HG02870 (cell line): ENCODE measurements at regions not wholly inside any gene's neighbourhood (a gene's known extent, or its start where the extent isn't known, plus 50 kb on each side); places are given as distances from the start of the nearest gene placed in this dataset.

Experiments used
- ATAC-seq: cut with Tn5 transposase; IDR thresholded peaks from one replicate; pipeline ENCODE4 v1.9.1; 2021; ENCODE audit warnings: mild to moderate bottlenecking, moderate library complexity; ENCODE audit not compliant: unreplicated experiment

GRCh38 chr18:51516478-51517038 is 319.1 kb upstream of the MEX3C start:
- no peak for ATAC-seq

- ATAC-seq: no peak
These were observed 322.1 kb upstream of the MEX3C start for GRCh38 chr18:51519571-51519970.

GRCh38 chr18:51520676-51521180 is 323.2 kb upstream of the MEX3C start:
- ATAC-seq: no peak

- no peak for ATAC-seq
These were observed 324.9 kb upstream of the MEX3C start for GRCh38 chr18:51522338-51522737.

- no peak for ATAC-seq
These were observed 325.3 kb upstream of the MEX3C start for GRCh38 chr18:51522821-51523220.

GRCh38 chr18:51523671-51524070 is 326.2 kb upstream of the MEX3C start:
- ATAC-seq: no peak

- ATAC-seq: no peak
These were observed 328.2 kb upstream of the MEX3C start for GRCh38 chr18:51525453-51526225.

GRCh38 chr18:51527826-51528225 is 330.3 kb upstream of the MEX3C start:
- no peak for ATAC-seq

- no peak for ATAC-seq
These were observed 334.0 kb upstream of the MEX3C start for GRCh38 chr18:51531501-51531900.

- peak; percentile 87 for ATAC-seq
These were observed 340.0 kb upstream of the MEX3C start for GRCh38 chr18:51537487-51537886.

- ATAC-seq: no peak
These were observed 343.1 kb upstream of the MEX3C start for GRCh38 chr18:51540562-51540961.

- ATAC-seq: no peak
These were observed 343.7 kb upstream of the MEX3C start for GRCh38 chr18:51541230-51541629.

GRCh38 chr18:51543658-51544155 is 346.2 kb upstream of the MEX3C start:
- no peak for ATAC-seq

- ATAC-seq: no peak
These were observed 348.0 kb upstream of the MEX3C start for GRCh38 chr18:51545446-51545845.

- no peak for ATAC-seq
These were observed 361.9 kb upstream of the MEX3C start for GRCh38 chr18:51559198-51559901.

GRCh38 chr18:51559902-51560287 is 362.4 kb upstream of the MEX3C start:
- no peak for ATAC-seq

- ATAC-seq: no peak
These were observed 364.3 kb upstream of the MEX3C start for GRCh38 chr18:51561821-51562220.

GRCh38 chr18:51562866-51563265 is 365.4 kb upstream of the MEX3C start:
- ATAC-seq: no peak

- no peak for ATAC-seq
These were observed 365.9 kb upstream of the MEX3C start for GRCh38 chr18:51563396-51563795.

- no peak for ATAC-seq
These were observed 370.7 kb upstream of the MEX3C start for GRCh38 chr18:51568151-51568550.

- ATAC-seq: no peak
These were observed 371.7 kb upstream of the MEX3C start for GRCh38 chr18:51569153-51569552.

GRCh38 chr18:51569561-51569960 is 372.1 kb upstream of the MEX3C start:
- ATAC-seq: no peak
